HCT116 (cell line): ENCODE measurements at regions not wholly inside any gene's neighbourhood (a gene's known extent, or its start where the extent isn't known, plus 50 kb on each side); places are given as distances from the start of the nearest gene placed in this dataset.

Source experiments
- CTCF ChIP-seq, 3 experiments: fragments of 200-600 bp in 1 of 3; sonication (generic) in 1 of 3; IDR thresholded peaks in 2 of 3; conservative IDR thresholded peaks in 1 of 3; 2 replicates each; pipeline ENCODE4 v1.5.1; 2012 to 2017; ENCODE audit warnings: low read depth in 2 of 3, low read length in 2 of 3, antibody characterized with exemption in 1 of 3, borderline replicate concordance in 1 of 3, control low read depth in 1 of 3, mild to moderate bottlenecking in 1 of 3, mixed read lengths in 1 of 3, mixed run types in 1 of 3, moderate library complexity in 1 of 3; ENCODE audit not compliant: insufficient read depth in 1 of 3
- RAD21 ChIP-seq: IDR thresholded peaks from 2 replicates; pipeline ENCODE4 v1.6.1; 2012; ENCODE audit warnings: low read depth, mild to moderate bottlenecking

DNA sequence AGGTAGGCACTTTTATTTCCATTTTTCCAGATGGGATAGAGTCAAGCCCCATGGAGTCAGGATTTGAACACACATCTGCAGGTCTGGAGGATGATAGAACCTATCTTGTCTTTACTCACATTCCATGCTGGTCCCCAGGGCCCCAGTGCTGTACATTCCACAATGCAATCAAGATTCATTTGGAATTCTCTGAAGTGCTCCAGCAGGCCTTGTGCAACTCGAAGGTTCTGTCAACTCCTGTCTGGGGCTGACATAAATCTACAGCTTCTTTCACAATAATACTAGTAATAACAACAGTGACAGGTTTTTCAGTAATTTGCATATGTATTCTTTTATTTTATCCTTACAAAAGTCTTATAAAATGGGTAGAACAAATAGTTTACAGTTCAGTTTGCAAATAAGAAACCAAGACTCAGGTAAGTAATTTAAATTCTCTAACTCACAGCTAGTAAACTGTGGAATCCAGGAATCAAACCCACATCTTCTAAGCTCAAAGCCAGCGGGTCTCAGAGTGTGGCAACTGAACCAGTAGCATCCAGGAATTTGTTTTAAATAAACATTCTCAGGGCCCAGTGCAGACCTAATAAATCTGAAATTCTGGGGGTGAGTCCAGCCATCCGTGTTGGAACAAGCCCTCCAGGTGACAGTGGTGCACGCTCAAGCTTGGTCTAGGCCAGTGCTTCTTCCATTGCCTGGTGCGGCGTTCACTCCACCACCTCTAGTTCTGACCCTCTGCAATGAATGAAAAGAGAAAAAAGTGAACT is 137.0 kb upstream of the TNFAIP3 start:
- TF ChIP-seq RAD21 (no peak), CTCF (IDR thresholded peaks at IDR 0.05 in 2 of 3, conservative IDR thresholded peaks at IDR 0.05 in 1 of 3; ENCODE audit: borderline replicate concordance in 1 of 3, insufficient read depth in 1 of 3, low read depth in 2 of 3, low read length in 2 of 3) (no peak)
